ENCODE measurements at regions not wholly inside any gene's neighbourhood (a gene's known extent, or its start where the extent isn't known, plus 50 kb on each side); places are given as distances from the start of the nearest gene placed in this dataset.
"Not testable (repeated sequence)": the region's sequence is repeated elsewhere in the genome, so short reads cannot be mapped to it uniquely, and the experiment has no call there.

DNA sequence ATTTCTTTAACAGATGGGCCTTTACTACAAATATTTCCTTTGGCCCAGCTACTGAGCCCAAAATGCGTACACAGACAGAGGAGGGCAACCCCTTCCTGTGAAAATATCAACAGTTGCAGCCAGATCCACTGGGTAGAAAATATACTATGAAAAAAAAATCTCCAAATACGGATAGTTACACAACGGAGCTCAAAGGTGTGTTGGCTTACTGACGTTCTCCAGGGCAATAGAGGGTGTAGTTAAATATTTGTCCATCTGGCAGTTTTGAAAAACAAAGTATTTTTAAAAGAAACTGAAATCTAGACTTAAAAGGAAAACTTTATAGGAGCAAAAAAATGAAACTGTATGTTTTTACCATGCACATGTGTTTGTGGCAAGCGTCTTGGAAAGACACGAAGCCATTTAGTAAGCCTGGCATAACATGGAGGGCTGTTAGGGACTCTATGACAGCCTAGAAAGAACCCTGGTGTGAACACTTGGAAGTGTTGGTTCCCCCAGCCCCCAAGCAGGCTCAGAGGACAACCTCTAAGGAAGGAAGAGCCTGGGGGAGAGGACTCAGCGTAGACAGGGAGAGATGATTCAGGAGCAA, 157.8 kb upstream of the TRPM3 start:
- DNase-seq (ENCODE audit: low read depth) = no peak
- TF ChIP-seq, protein P1, sequence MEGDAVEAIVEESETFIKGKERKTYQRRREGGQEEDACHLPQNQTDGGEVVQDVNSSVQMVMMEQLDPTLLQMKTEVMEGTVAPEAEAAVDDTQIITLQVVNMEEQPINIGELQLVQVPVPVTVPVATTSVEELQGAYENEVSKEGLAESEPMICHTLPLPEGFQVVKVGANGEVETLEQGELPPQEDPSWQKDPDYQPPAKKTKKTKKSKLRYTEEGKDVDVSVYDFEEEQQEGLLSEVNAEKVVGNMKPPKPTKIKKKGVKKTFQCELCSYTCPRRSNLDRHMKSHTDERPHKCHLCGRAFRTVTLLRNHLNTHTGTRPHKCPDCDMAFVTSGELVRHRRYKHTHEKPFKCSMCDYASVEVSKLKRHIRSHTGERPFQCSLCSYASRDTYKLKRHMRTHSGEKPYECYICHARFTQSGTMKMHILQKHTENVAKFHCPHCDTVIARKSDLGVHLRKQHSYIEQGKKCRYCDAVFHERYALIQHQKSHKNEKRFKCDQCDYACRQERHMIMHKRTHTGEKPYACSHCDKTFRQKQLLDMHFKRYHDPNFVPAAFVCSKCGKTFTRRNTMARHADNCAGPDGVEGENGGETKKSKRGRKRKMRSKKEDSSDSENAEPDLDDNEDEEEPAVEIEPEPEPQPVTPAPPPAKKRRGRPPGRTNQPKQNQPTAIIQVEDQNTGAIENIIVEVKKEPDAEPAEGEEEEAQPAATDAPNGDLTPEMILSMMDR (IDR thresholded peaks at IDR 0.05; ENCODE audit: low read length, missing control alignments) = no peak
- H3K4me3 ChIP-seq (replicated peaks; ENCODE audit: low read depth, low read length) = no peak overlapping the region

DNA sequence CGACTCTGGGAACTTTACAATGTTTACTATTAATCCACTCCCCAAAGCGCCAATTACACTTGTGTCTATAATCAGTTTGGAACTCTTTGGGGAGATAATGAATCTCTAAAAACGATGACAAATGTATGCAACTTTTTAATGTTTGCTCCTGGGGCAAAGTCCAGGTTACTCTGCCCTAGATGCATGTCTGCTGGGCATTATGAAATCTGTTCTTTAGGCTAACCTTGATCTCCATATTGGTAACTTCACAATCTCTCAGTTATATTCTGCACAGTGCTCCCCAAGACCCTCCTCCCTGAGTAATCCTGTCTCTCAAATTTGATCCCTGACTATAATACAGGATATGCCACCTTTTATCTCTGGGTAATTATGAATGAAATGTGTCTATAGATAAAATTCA, 152.2 kb upstream of the TRPM3 start:
- no peak overlapping the region for H3K4me3 ChIP-seq (replicated peaks; ENCODE audit: low read depth, low read length)
- DNase-seq (ENCODE audit: low read depth) = no peak
- TF ChIP-seq, protein P1 (IDR thresholded peaks at IDR 0.05; ENCODE audit: low read length, missing control alignments) = no peak

- no peak for DNase-seq (ENCODE audit: low read depth)
- TF ChIP-seq, protein P1 (IDR thresholded peaks at IDR 0.05; ENCODE audit: low read length, missing control alignments) = no peak
- no peak overlapping the region for H3K4me3 ChIP-seq (replicated peaks; ENCODE audit: low read depth, low read length)
These were observed 150.2 kb upstream of the TRPM3 start for GRCh38 chr9:71271602-71272001.

DNA sequence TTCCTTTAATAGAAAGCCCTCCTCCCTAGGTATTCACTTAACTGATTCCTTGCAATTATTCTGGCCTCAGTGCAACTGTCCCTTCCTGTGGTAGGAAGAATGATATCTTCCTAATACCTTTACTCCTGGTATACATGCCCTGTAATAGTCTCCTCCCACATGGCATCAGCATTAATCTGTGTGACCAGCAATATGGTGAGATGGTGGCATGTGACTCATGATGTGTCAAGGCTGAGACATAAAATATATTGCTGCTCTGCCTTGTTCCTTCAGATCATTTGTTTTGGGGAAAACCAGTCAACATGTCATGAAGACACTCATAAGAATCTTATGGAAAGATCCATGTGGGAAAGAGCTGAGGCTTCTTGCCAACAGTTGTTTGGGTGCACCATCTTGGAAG, 149.1 kb upstream of the TRPM3 start:
- H3K4me3 ChIP-seq (replicated peaks; ENCODE audit: low read depth, low read length) = no peak overlapping the region
- DNase-seq (ENCODE audit: low read depth) = no peak
- TF ChIP-seq, protein P1 (IDR thresholded peaks at IDR 0.05; ENCODE audit: low read length, missing control alignments) = no peak

GRCh38 chr9:71269859-71270258, 148.4 kb upstream of the TRPM3 start:
- no peak for DNase-seq (ENCODE audit: low read depth)
- TF ChIP-seq, protein P1 (IDR thresholded peaks at IDR 0.05; ENCODE audit: low read length, missing control alignments) = no peak
- H3K4me3 ChIP-seq (replicated peaks; ENCODE audit: low read depth, low read length) = no peak overlapping the region

- no peak overlapping the region for H3K4me3 ChIP-seq (replicated peaks; ENCODE audit: low read depth, low read length)
- no peak for DNase-seq (ENCODE audit: low read depth)
- TF ChIP-seq, protein P1 (IDR thresholded peaks at IDR 0.05; ENCODE audit: low read length, missing control alignments) = no peak
These were observed 147.6 kb upstream of the TRPM3 start for GRCh38 chr9:71268871-71269635.

GRCh38 chr9:71263451-71263850, 142.0 kb upstream of the TRPM3 start:
- H3K4me3 ChIP-seq (replicated peaks; ENCODE audit: low read depth, low read length) = no peak overlapping the region
- no peak for DNase-seq (ENCODE audit: low read depth)
- TF ChIP-seq, protein P1 (IDR thresholded peaks at IDR 0.05; ENCODE audit: low read length, missing control alignments) = no peak

DNA sequence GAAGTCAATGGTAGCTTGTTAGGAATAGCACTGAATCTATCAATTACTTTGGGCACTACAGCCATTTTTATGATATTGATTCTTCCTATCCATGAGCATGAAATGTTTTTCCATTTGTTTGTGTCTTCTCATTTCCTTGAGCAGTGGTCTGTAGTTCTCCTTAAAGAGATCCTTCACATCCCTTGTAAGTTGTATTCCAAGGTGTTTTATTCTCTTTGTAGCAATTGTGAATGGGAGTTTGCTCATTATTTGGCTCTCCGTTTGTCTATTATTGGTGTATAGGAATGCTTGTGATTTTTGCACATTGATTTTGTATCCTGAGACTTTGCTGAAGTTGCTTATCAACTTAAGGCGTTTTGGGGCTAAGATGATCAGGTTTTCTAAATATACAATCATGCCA, 139.0 kb upstream of the TRPM3 start:
- H3K4me3 ChIP-seq (replicated peaks; ENCODE audit: low read depth, low read length); DNase-seq (ENCODE audit: low read depth): not testable (repeated sequence)

Measured in fibroblast of pulmonary artery (primary cell).